GM18867 (cell line): ENCODE measurements at regions not wholly inside any gene's neighbourhood (a gene's known extent, or its start where the extent isn't known, plus 50 kb on each side); places are given as distances from the start of the nearest gene placed in this dataset.
"Not testable (repeated sequence)": the region's sequence is repeated elsewhere in the genome, so short reads cannot be mapped to it uniquely, and the experiment has no call there.

Experiments used
- ATAC-seq: cut with Tn5 transposase; IDR thresholded peaks from one replicate; pipeline ENCODE4 v1.9.1; 2021; ENCODE audit warnings: mild to moderate bottlenecking, moderate library complexity; ENCODE audit not compliant: unreplicated experiment

GRCh38 chr4:148893095-148893494 lies 450.9 kb upstream of the NR3C2 start:
- no peak for ATAC-seq

- ATAC-seq, result no peak
These were observed 441.7 kb upstream of the NR3C2 start for GRCh38 chr4:148883891-148884290.

- no peak for ATAC-seq
These were observed 441.2 kb upstream of the NR3C2 start for GRCh38 chr4:148883435-148883834.

- ATAC-seq, result no peak
These were observed 439.8 kb upstream of the NR3C2 start for GRCh38 chr4:148881860-148882643.

- ATAC-seq, result no peak
These were observed 432.1 kb upstream of the NR3C2 start for GRCh38 chr4:148874331-148874730.

DNA sequence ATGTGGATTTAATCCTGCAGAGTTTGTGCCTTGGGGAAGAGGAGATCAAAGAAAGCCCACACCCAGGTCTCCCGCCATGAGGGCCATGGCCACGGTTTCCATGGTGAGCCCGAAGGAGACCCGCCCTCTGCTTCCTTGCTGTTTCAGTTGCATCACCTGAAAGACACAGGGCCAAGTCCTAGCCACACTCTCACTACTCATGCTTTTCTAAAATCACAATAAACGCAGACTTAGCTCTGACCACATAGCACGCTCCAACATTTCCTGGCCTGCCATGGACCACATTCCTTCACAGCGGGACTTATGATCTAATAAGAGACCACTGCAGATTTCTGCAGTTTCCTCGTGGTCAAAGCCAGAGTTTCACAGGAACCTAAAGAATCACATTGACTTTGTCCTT lies 426.0 kb upstream of the NR3C2 start:
- ATAC-seq, result no peak

- ATAC-seq, result no peak
These were observed 424.5 kb upstream of the NR3C2 start for GRCh38 chr4:148866666-148867065.

- ATAC-seq, result no peak
These were observed 415.8 kb upstream of the NR3C2 start for GRCh38 chr4:148857973-148858534.

DNA sequence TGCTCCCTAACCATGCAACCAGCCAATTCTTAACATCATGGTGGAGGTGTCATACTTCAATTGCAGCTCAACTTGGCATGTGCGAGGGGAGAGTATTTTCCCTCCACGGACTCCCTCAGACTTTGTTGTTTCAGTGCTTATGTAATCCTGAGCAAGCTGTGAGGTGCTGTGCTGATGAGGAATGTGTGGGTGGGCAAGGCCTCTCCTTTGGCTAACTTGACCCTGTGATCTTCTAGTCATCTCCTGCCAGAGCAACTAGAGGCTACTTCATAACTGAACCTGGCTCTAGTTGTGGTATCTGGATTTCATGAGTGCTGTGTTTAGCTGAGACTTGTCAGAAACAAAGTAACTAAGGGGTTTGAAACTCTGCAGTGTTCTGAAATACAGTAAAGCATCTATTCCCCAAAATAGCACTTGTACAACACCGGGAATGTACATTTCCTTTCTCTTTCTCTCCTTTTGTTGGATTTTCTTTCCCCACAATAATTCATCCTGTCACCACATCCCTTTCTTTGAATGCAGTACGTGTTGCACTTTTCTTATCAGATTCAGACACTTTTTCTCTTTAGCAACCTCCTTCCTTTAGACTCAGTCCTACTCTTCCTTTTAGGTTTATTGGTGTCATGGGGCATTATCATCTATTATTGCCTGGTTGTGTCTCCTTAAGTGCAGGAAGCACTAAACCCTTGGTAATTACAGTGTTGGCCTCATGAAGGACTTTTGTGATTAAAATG lies 415.2 kb upstream of the NR3C2 start:
- ATAC-seq, result no peak

- ATAC-seq, result no peak
These were observed 412.0 kb upstream of the NR3C2 start for GRCh38 chr4:148854203-148854602.

GRCh38 chr4:148852092-148852699 lies 410.0 kb upstream of the NR3C2 start:
- ATAC-seq, result no peak

DNA sequence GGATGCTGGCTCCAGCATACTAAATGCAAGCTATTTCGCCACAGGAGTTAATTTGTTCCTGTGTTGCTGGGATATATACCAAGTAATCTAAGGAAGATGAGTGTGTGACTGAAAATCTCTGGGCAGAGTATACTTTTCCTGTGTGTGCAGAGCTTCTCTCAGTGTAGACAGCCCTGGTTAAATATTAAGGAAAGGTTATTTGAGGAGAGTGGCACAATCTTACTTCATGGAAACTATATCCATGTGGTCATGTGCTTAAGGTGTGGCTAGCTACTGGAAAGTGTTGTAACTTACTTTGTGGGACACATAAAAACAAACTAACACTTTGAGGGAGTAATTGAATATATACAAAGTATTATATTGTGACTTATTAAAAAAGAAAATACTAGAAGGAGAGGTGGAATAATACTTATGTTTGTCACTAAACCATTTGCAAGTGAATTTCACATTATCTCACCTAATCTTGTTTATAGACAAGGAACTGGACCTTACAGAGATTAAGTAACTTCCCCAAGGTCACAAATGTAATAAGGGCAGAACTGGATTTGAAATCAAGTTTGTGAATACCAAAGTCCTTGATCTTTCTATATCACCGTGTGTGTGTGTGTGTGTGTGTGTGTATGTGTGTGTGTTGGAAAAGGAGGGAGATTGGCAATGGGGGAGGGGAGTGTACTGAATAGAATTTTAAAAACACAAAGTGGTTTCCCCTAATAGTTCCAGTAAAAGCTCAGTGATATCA lies 408.2 kb upstream of the NR3C2 start:
- no peak for ATAC-seq

DNA sequence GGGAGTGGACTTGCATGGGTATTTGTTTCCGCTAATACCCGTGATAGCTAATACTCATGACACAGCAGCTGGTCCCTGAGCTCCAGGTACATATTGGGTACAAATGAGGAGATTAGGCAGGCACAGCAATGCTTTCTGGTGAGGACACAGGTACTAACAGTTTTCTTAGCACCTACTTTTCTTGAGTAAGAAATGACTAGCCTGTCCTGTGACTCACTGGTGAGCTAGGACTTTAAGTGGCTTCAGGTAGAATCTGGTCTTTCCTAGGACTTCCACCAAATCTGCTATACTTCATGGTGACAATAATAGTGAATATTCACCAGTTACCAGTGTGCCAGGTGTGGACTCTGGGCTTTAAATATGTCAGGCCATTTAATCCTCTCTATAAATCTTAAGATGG lies 407.4 kb upstream of the NR3C2 start:
- no peak for ATAC-seq

DNA sequence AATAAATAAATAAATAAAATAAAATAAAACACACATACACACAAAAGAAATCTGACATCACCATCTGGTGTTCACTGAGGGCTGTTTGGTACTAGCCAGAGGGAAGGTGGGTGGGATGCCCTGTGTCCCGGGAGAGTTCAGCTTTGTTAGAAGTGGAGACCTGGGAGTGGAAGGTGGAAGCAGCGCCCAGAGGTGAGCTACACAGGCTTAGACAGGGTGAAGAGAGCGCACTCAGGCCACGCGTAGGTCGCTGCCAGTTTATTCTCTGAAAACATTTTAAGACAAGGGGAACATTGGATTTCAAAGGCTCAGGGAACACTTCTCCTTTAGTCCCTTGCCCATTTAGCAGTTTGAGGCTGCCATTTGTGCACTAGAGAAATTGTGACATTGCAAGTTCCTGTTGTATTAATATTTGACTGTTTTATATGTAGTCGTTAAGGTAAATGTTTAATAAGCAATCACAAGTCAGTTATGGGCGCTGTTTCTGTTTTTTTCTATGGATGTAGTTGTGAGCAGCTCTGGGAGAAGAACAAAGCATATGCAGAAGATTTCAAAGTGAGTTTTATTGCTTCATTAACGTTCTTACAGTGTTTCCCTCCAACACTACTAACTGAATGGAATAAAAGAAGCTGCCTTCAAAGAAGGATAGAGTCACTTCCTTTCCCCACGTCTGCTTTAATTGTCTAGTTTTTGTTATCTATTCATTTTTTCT lies 405.5 kb upstream of the NR3C2 start:
- no peak for ATAC-seq

DNA sequence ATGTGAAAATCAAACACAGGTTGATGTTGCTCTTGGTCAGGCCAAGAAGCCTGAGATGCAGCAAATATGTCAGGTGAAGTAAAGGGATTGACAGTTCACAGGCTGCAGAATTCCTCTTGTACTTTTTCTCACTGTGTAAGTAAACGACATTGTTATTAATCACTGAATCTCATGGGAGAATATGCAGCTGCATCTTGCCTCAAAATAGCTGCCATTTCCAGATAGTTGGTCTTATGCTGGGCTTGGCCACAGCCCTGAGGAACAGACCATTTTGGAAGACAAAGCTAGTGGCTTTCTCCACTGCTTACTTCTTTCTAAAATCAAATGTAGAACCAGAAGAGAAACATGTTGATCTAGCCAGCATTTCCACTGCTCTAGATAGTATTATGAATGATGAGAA lies 403.4 kb upstream of the NR3C2 start:
- no peak for ATAC-seq

DNA sequence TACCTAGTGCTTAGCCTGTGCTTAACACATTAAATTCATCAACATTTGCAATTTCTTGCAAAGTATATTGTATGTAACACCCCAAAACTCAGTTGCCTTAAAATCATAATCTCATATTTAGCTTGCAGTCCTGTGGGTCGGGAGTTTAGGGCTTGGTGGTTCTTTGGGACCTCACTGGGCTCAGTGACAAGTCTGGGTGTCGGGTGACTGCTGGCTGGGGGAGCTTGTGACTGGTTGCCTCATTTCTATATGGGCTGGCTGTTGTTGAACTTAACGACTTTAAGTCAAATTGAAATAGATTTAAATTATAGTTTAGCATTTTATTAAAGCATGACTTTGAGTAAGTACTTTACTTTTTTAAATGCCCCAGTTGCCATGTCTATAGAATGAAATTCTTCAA lies 401.4 kb upstream of the NR3C2 start:
- no peak for ATAC-seq

- no peak for ATAC-seq
These were observed 400.6 kb upstream of the NR3C2 start for GRCh38 chr4:148842843-148843242.

DNA sequence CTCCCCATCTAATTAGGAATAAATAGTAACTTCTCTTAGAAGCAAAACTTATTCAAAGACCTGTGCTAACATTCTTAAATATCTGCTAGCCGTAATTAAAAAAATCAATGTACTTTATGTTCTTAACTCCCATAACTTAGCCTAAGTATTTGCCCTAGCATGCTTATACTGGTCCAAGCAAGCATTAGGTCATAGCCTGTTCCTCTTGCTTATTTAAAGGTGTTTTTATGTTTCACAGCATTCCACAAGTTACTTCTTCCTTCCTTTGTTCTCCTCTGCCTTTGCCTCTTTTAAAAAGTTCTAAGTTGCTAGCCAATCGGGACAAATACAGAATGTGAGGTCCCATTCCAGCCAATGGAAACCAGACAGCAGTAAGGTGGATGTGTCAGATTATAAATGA lies 395.4 kb upstream of the NR3C2 start:
- ATAC-seq, result not testable (repeated sequence)

DNA sequence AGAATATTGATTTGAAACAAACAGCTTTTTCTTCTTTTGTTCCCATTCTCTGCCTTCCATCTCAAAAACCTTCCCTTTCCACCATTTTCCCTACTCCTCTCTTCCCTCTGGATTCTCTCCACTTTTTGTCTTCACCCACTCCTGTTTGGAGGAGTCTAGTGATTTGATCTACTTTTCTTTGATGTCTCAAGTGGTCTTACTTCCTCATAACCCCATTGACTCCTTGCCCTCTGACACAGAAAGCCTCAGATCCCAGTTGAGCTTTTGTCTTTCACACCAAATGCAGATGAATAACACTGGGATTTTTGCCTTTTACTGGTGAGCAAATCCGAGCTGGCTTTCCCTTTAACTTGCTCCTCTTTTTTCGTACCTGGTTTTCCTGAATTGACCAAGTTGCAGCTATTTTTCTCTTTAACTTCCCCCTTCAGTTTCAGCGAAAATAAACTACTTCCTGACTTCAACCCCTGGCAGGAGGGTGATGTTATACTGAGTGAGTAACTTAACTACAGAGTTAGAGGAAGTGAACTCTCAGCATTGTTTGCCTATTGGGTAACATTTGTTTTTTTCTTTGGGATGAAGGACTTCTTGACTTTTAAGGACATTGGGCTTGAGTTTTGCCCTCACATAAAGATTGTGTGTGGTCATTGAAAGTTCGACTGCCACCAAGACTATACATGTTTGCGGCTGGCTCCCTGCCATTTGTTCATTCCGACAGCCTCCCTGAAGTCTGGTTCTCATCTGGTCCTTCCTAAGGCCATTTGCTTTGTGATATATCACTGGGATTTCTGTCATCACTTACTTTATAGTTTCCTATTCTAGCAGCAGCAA lies 392.8 kb upstream of the NR3C2 start:
- ATAC-seq, result peak; percentile 71

- no peak for ATAC-seq
These were observed 389.7 kb upstream of the NR3C2 start for GRCh38 chr4:148831945-148832344.
